Hepatocyte (in vitro differentiated cells): ENCODE measurements at regions not wholly inside any gene's neighbourhood (a gene's known extent, or its start where the extent isn't known, plus 50 kb on each side); places are given as distances from the start of the nearest gene placed in this dataset.
"Not testable (repeated sequence)": the region's sequence is repeated elsewhere in the genome, so short reads cannot be mapped to it uniquely, and the experiment has no call there.

ENCODE experiments used
- DNase-seq: peaks from one replicate; pipeline ENCODE4 v3.0.0-alpha.2; 2016; ENCODE audit warnings: low spot score
- H2AFZ ChIP-seq: fragments of 200-600 bp; sonication (generic); 2 replicates; pipeline ENCODE4 v1.6.0; 2016; ENCODE audit warnings: antibody characterized with exemption, mild to moderate bottlenecking
- H3K27ac ChIP-seq: fragments of 200-600 bp; sonication (generic); 2 replicates; pipeline ENCODE4 v1.5.1; 2016; ENCODE audit warnings: mild to moderate bottlenecking
- H3K27me3 ChIP-seq: fragments of 200-600 bp; sonication (generic); 2 replicates; pipeline ENCODE4 v1.6.1; 2016
- H3K36me3 ChIP-seq: fragments of 200-600 bp; sonication (generic); replicated peaks from 2 replicates; pipeline ENCODE4 v1.5.1; 2016; ENCODE audit warnings: low read depth; ENCODE audit not compliant: insufficient read depth
- H3K4me1 ChIP-seq: fragments of 200-600 bp; sonication (generic); 2 replicates; pipeline ENCODE4 v1.5.1; 2016; ENCODE audit warnings: mild to moderate bottlenecking, moderate library complexity; ENCODE audit not compliant: insufficient read depth
- H3K4me2 ChIP-seq: fragments of 200-600 bp; sonication (generic); 2 replicates; pipeline ENCODE4 v1.6.0; 2016
- H3K4me3 ChIP-seq: fragments of 200-600 bp; sonication (generic); 2 replicates; pipeline ENCODE4 v1.5.1; 2016; ENCODE audit warnings: mild to moderate bottlenecking
- H3K79me2 ChIP-seq: fragments of 200-600 bp; sonication (generic); 2 replicates; pipeline ENCODE4 v1.6.0; 2017; ENCODE audit warnings: mild to moderate bottlenecking
- H3K9me2 ChIP-seq: fragments of 200-600 bp; sonication (generic); replicated peaks from 2 replicates; pipeline ENCODE4 v1.6.0; 2017; ENCODE audit warnings: mild to moderate bottlenecking; ENCODE audit not compliant: insufficient read depth
- H3K9me3 ChIP-seq: fragments of 200-600 bp; sonication (generic); 2 replicates; pipeline ENCODE4 v1.5.1; 2016; ENCODE audit warnings: low read depth, mild to moderate bottlenecking
- H4K20me1 ChIP-seq: fragments of 200-600 bp; sonication (generic); 2 replicates; pipeline ENCODE4 v1.6.0; 2016; ENCODE audit warnings: mild to moderate bottlenecking; ENCODE audit not compliant: insufficient read depth, poor library complexity, severe bottlenecking
- CTCF ChIP-seq: fragments of 200-600 bp; sonication (generic); IDR thresholded peaks from 2 replicates; pipeline ENCODE4 v1.5.1; 2016; ENCODE audit warnings: antibody characterized with exemption, mild to moderate bottlenecking; ENCODE audit not compliant: poor library complexity
- EZH2 ChIP-seq: fragments of 200-600 bp; sonication (generic); IDR thresholded peaks from 2 replicates; pipeline ENCODE4 v1.6.1; 2016; ENCODE audit warnings: antibody characterized with exemption, mild to moderate bottlenecking, borderline replicate concordance
- EZH2phosphoT487 ChIP-seq: fragments of 200-600 bp; sonication (generic); IDR thresholded peaks from one replicate; pipeline ENCODE4 v1.6.1; 2018; ENCODE audit warnings: antibody characterized with exemption, mild to moderate bottlenecking, low read depth, moderate library complexity; ENCODE audit not compliant: unreplicated experiment, severe bottlenecking
- WGBS: methylation state at CpG from one replicate; pipeline ENCODE4 v1.1.6; 2016; ENCODE audit warnings: low lambda C conversion rate; ENCODE audit errors: missing lambda C conversion rate; 5-methylcytosine and 5-hydroxymethylcytosine counted together

- Histone ChIP-seq H3K27me3 (no peaks in the 10 kb centered on the region), H3K79me2 (no peaks in the 10 kb centered on the region), H3K4me1 (no peaks in the 10 kb centered on the region), H3K36me3 (no peaks in the 10 kb centered on the region), H3K4me2 (no peak overlapping the region), H4K20me1 (no peaks in the 10 kb centered on the region), H3K27ac (no peak overlapping the region), H3K9me3 (no peaks in the 10 kb centered on the region), H3K4me3 (no peak overlapping the region), H2AFZ (no peak overlapping the region), H3K9me2 (no peaks in the 10 kb centered on the region)
- TF ChIP-seq EZH2phosphoT487 = no peak
- TF ChIP-seq CTCF = no peak
- TF ChIP-seq EZH2 = no peak
- DNase-seq = no peak
These were observed 245.0 kb upstream of the RASGRP1 start for GRCh38 chr15:38809621-38810020.

GRCh38 chr15:38810686-38811085 lies 246.1 kb upstream of the RASGRP1 start:
- no peaks in the 10 kb centered on the region for H3K9me3 ChIP-seq
- H3K36me3 ChIP-seq = no peaks in the 10 kb centered on the region
- H3K4me1 ChIP-seq = no peaks in the 10 kb centered on the region
- no peaks in the 10 kb centered on the region for H3K79me2 ChIP-seq
- no peaks in the 10 kb centered on the region for H3K27me3 ChIP-seq
- no peaks in the 10 kb centered on the region for H4K20me1 ChIP-seq
- 87% methylated on average over 2 of the region's 2 CpGs for WGBS
- DNase-seq = no peak
- H3K27ac ChIP-seq = no peak overlapping the region
- no peak overlapping the region for H3K4me3 ChIP-seq
- H3K4me2 ChIP-seq = no peak overlapping the region
- no peaks in the 10 kb centered on the region for H3K9me2 ChIP-seq
- TF ChIP-seq CTCF = no peak
- no peak for TF ChIP-seq EZH2
- no peak overlapping the region for H2AFZ ChIP-seq

DNA sequence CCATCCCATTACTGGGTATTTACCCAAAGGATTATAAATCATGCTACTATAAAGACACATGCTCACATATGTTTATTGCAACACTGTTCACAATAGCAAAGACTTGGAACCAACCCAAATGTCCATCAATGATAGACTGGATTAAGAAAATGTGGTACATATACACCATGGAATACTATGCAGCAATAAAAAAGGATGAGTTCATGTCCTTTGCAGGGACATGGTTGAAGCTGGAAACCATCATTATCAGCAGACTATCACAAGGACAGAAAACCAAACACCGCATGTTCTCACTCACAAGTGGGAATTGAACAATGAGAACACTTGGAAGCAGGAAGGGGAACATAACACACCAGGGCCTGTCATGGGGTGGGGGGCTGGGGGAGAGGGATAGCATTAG lies 249.6 kb upstream of the RASGRP1 start:
- not testable (repeated sequence) for H2AFZ ChIP-seq, H4K20me1 ChIP-seq, DNase-seq, H3K9me2 ChIP-seq, H3K27me3 ChIP-seq, H3K9me3 ChIP-seq, H3K4me2 ChIP-seq, H3K4me3 ChIP-seq, H3K27ac ChIP-seq, H3K36me3 ChIP-seq, H3K4me1 ChIP-seq, H3K79me2 ChIP-seq
- 96% methylated on average over 1 of the region's 1 CpG for WGBS

- no peak overlapping the region for H3K4me2 ChIP-seq
- H3K4me3 ChIP-seq = no peak overlapping the region
- no peak for DNase-seq
- no peaks in the 10 kb centered on the region for H3K36me3 ChIP-seq
- TF ChIP-seq EZH2phosphoT487 (no peak), CTCF (no peak), EZH2 (no peak)
- 77% methylated on average over 1 of the region's 1 CpG for WGBS
- no peak overlapping the region for H2AFZ ChIP-seq
- H3K9me3 ChIP-seq = no peaks in the 10 kb centered on the region
- H3K27me3 ChIP-seq = no peaks in the 10 kb centered on the region
- no peaks in the 10 kb centered on the region for H3K9me2 ChIP-seq
- H3K4me1 ChIP-seq = no peaks in the 10 kb centered on the region
- H3K27ac ChIP-seq = no peak overlapping the region
- no peaks in the 10 kb centered on the region for H4K20me1 ChIP-seq
- no peaks in the 10 kb centered on the region for H3K79me2 ChIP-seq
These were observed 250.3 kb upstream of the RASGRP1 start for GRCh38 chr15:38814891-38815290.
